Lung (tissue), 11 donors: ENCODE measurements at regions not wholly inside any gene's neighbourhood (a gene's known extent, or its start where the extent isn't known, plus 50 kb on each side); places are given as distances from the start of the nearest gene placed in this dataset.
A peak's percentile ranks its signal among the peaks of the same experiment; 100 is the strongest.

Source experiments
- ATAC-seq: fragments of 200-7000 bp; cut with Tn5 transposase; one replicate; pipeline ENCODE4 v1.9.1; 2020; ENCODE audit warnings: moderate number of reproducible peaks; ENCODE audit not compliant: insufficient read depth, low FRiP score
- DNase-seq, 3 donors: peaks; one replicate each; pipeline ENCODE4 v3.0.0-alpha.2; 2013 to 2017
- H3K27ac ChIP-seq, 2 donors: one replicate each; pipeline ENCODE4 v1.5.1; 2013; ENCODE audit warnings: mild to moderate bottlenecking in 2 of 2, moderate library complexity in 2 of 2, control low read depth in 1 of 2, inconsistent platforms in 1 of 2, low read depth in 1 of 2, low read length in 1 of 2
- H3K27me3 ChIP-seq, 3 donors: one replicate each; pipeline ENCODE4 v1.5.1; 2013; ENCODE audit warnings: low read length in 2 of 3; ENCODE audit not compliant: control insufficient read depth in 3 of 3, insufficient read depth in 3 of 3
- H3K36me3 ChIP-seq, 4 donors: one replicate each; pipeline ENCODE4 v1.5.1; 2013; ENCODE audit warnings: low read length in 4 of 4, mild to moderate bottlenecking in 1 of 4, moderate library complexity in 1 of 4; ENCODE audit not compliant: control insufficient read depth in 4 of 4, insufficient read depth in 4 of 4
- H3K4me1 ChIP-seq, 5 donors: one replicate each; pipeline ENCODE4 v1.5.1; 2013; ENCODE audit warnings: low read length in 5 of 5, mild to moderate bottlenecking in 2 of 5, moderate library complexity in 1 of 5; ENCODE audit not compliant: control insufficient read depth in 5 of 5, insufficient read depth in 5 of 5
- H3K4me3 ChIP-seq: one replicate; pipeline ENCODE4 v1.5.1; 2013; ENCODE audit warnings: mild to moderate bottlenecking, control low read depth, moderate library complexity
- H3K9ac ChIP-seq, 2 donors: one replicate each; pipeline ENCODE4 v1.5.1; 2013; ENCODE audit warnings: low read length in 2 of 2, control low read depth in 1 of 2; ENCODE audit not compliant: insufficient read depth in 1 of 2
- H3K9me3 ChIP-seq, 4 donors: one replicate each; pipeline ENCODE4 v1.5.1; 2013; ENCODE audit warnings: low read length in 3 of 4, mild to moderate bottlenecking in 1 of 4, moderate library complexity in 1 of 4; ENCODE audit not compliant: control insufficient read depth in 4 of 4, insufficient read depth in 3 of 4
- CTCF ChIP-seq: IDR thresholded peaks from 2 replicates; pipeline ENCODE4 v1.5.1; 2012; ENCODE audit warnings: mild to moderate bottlenecking; ENCODE audit errors: control extremely low read depth, extremely low read depth
- WGBS, 2 donors: extraction: QIAGEN DNeasy Blood & Tissue Kit; methylation state at CpG; one replicate each; pipeline ENCODE4 v1.1.7; 2013; 5-methylcytosine and 5-hydroxymethylcytosine counted together
- donor health status: control.
- donor health status: control.
- donor health status: Bipolar disorder and iron deficiency.
- donor health status: healthy.
- donor health status: DM: yes; HTN: yes; CAD: no.

- H3K36me3 ChIP-seq: no peaks in the 10 kb centered on the region
- H3K9me3 ChIP-seq: no peaks in the 10 kb centered on the region
- no peaks in the 10 kb centered on the region for H3K27me3 ChIP-seq
- H3K4me3 ChIP-seq: no peak overlapping the region
- H3K27ac ChIP-seq: no peak overlapping the region
- TF ChIP-seq CTCF: no peak
- DNase-seq: no peak
- no peak for ATAC-seq
- H3K9ac ChIP-seq: no peak overlapping the region
- 88 to 97% methylated on average over 1 of the region's 1 CpG for WGBS, 2 donors
- peaks cover 0 to 20% (median 0%) of the 10 kb centered on the region in 5 donors for H3K4me1 ChIP-seq
Observed at GRCh38 chr5:124064956-124065355, 553.0 kb downstream of the CSNK1G3 start.

DNA sequence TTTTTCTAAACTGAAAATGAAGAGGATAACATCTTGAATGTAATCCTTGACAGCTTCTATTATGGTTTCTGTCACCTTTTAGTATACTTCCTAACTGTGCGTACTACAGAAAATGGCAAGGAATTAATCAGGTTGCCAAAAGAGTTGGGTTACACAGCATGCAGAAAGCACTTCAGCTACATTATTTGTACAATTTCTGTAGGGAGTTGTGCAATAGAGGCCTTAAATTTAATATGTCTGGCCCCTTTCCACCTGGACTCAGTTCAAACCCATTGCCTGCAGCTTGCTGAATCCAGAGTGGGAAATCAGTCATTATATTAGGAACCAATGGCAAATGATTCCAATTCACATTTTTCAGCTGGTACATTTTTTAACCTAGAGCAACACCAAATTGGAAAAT lies 549.7 kb downstream of the CSNK1G3 start:
- Histone ChIP-seq H3K27me3 (no peaks in the 10 kb centered on the region), H3K36me3 (no peaks in the 10 kb centered on the region), H3K4me3 (no peak overlapping the region), H3K9ac (no peak overlapping the region), H3K4me1 (peaks cover 5 to 41% (median 7%) of the 10 kb centered on the region in 5 donors), H3K9me3 (no peaks in the 10 kb centered on the region), H3K27ac (no peak overlapping the region)
- no peak for TF ChIP-seq CTCF
- ATAC-seq (peak; percentile 16), DNase-seq (peak; percentile 78 to 97 (median 94))
- 56 to 68% methylated on average over 1 of the region's 1 CpG for WGBS, 2 donors

GRCh38 chr5:124061068-124061430 lies 549.1 kb downstream of the CSNK1G3 start:
- no peak for ATAC-seq
- 62 to 77% methylated on average over 4 of the region's 4 CpGs for WGBS, 2 donors
- TF ChIP-seq CTCF: no peak

DNA sequence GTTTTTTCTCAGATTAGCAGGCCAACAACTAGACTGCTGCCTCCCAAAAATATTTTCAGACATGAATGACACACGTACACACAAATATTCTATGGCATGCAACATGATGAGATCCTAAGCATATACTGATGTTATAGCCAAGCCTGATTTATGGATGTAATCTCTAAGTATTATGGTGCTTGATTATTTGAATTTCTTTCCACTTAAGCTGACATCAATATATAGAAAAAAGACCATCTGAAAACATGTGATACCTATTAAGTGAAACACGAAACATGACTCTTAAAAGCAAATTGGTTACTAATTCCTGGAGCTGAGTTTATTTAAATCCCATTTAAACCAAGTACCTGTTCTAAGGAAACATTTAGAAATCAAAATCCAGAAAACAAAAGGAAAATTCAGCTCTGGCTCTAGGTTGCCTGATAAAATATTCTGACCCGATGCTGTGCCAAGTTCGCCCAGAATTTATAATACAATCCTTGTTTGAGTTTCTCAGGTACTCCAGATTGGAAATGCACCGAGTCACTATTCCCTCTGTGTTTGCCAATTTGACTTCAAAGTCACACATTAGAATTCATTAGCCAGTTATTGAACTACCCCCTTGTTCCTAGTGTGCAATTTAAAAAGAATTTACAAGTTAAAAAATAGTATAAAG lies 548.6 kb downstream of the CSNK1G3 start:
- no peak for ATAC-seq
- WGBS, 2 donors: 67 to 87% methylated on average over 5 of the region's 5 CpGs

More at GRCh38 chr5:124061068-124061430, 549.1 kb downstream of the CSNK1G3 start:
- no peak overlapping the region for H3K27ac ChIP-seq
- no peaks in the 10 kb centered on the region for H3K36me3 ChIP-seq
- H3K4me3 ChIP-seq: no peak overlapping the region
- H3K27me3 ChIP-seq: no peaks in the 10 kb centered on the region
- H3K4me1 ChIP-seq: peaks cover 5 to 47% (median 9%) of the 10 kb centered on the region in 5 donors
- DNase-seq: peak in 2 of 3 donors; percentile 65 to 77
- no peaks in the 10 kb centered on the region for H3K9me3 ChIP-seq
- no peak overlapping the region for H3K9ac ChIP-seq

More for the DNA sequence above, 548.6 kb downstream of the CSNK1G3 start:
- Histone ChIP-seq H3K27me3 (no peaks in the 10 kb centered on the region), H3K4me1 (peaks cover 5 to 52% (median 9%) of the 10 kb centered on the region in 5 donors), H3K27ac (no peak overlapping the region), H3K36me3 (no peaks in the 10 kb centered on the region), H3K9me3 (no peaks in the 10 kb centered on the region), H3K4me3 (no peak overlapping the region), H3K9ac (no peak overlapping the region)
- no peak for TF ChIP-seq CTCF
- DNase-seq: peak in 2 of 3 donors; percentile 25 to 45
